OCI-LY7 (cell line): ENCODE measurements at regions not wholly inside any gene's neighbourhood (a gene's known extent, or its start where the extent isn't known, plus 50 kb on each side); places are given as distances from the start of the nearest gene placed in this dataset.

Source experiments
- BruUV-seq: library from RNA; stranded (reverse); fragments of 400-500 nt; replicated peaks from 2 replicates; lab custom pipeline; 2021; lab: Mats Ljungman, UMichigan
- CTCF ChIA-PET: fragments of 300-600 bp; sonication (Branson Sonifier 250); formaldehyde crosslinking; loops from one replicate; lab custom pipeline; 2022; ENCODE audit warnings: antibody characterized with exemption; ENCODE audit not compliant: unreplicated experiment; lab: Charles Lee
- POLR2A ChIA-PET: fragments of 300-600 bp; sonication (Branson Sonifier 250); formaldehyde crosslinking; loops from one replicate; lab custom pipeline; 2022; ENCODE audit warnings: antibody characterized with exemption; lab: Charles Lee
- DNase-seq: peaks from one replicate; pipeline ENCODE4 v3.0.0-alpha.2; 2015; ENCODE audit warnings: low spot score
- H2AFZ ChIP-seq: fragments of 200-600 bp; sonication (generic), shearing (Covaris generic); 2 replicates; pipeline ENCODE4 v1.6.1; 2014; ENCODE audit warnings: mild to moderate bottlenecking, antibody characterized with exemption, low read length, moderate library complexity
- H3K27ac ChIP-seq: fragments of 200-600 bp; sonication (generic); 2 replicates; pipeline ENCODE4 v1.5.1; 2014; ENCODE audit warnings: mixed run types, low read depth, mild to moderate bottlenecking, moderate library complexity, low read length, inconsistent platforms; ENCODE audit not compliant: poor library complexity, severe bottlenecking
- H3K36me3 ChIP-seq: fragments of 200-600 bp; sonication (generic); 2 replicates; pipeline ENCODE4 v1.6.1; 2014; ENCODE audit warnings: mild to moderate bottlenecking, antibody characterized with exemption, low read length, moderate library complexity, mixed read lengths; ENCODE audit not compliant: insufficient read depth
- H3K4me1 ChIP-seq: fragments of 200-600 bp; sonication (generic); 2 replicates; pipeline ENCODE4 v1.5.1; 2014; ENCODE audit warnings: mild to moderate bottlenecking, low read length; ENCODE audit not compliant: insufficient read depth, poor library complexity, severe bottlenecking
- H3K4me2 ChIP-seq: fragments of 200-600 bp; sonication (generic); 2 replicates; pipeline ENCODE4 v1.6.1; 2014; ENCODE audit warnings: mild to moderate bottlenecking, low read length
- H3K4me3 ChIP-seq: fragments of 200-600 bp; sonication (generic); 2 replicates; pipeline ENCODE4 v1.5.1; 2014; ENCODE audit warnings: mild to moderate bottlenecking, low read depth, low read length; ENCODE audit not compliant: poor library complexity, severe bottlenecking
- H3K79me2 ChIP-seq: fragments of 200-600 bp; sonication (generic); 2 replicates; pipeline ENCODE4 v1.6.1; 2016; ENCODE audit warnings: low read depth, mild to moderate bottlenecking, low read length, moderate library complexity, mixed read lengths; ENCODE audit not compliant: insufficient read depth
- H3K9me2 ChIP-seq: fragments of 200-600 bp; sonication (generic); 2 replicates; pipeline ENCODE4 v1.6.1; 2016; ENCODE audit warnings: mild to moderate bottlenecking, low read length, mixed read lengths; ENCODE audit not compliant: insufficient read depth
- H3K9me3 ChIP-seq: fragments of 200-600 bp; sonication (generic); 2 replicates; pipeline ENCODE4 v1.6.1; 2014; ENCODE audit warnings: mild to moderate bottlenecking, mixed run types, low read length, mixed read lengths
- H4K20me1 ChIP-seq: fragments of 200-600 bp; sonication (generic); 2 replicates; pipeline ENCODE4 v1.6.1; 2014; ENCODE audit warnings: mild to moderate bottlenecking, antibody characterized with exemption, low read length, moderate library complexity, mixed read lengths; ENCODE audit not compliant: insufficient read depth
- CTCF ChIP-seq: fragments of 200-600 bp; sonication (generic); conservative IDR thresholded peaks from 2 replicates; pipeline ENCODE4 v1.5.1; 2014; ENCODE audit warnings: mild to moderate bottlenecking, antibody characterized with exemption, low read length, moderate library complexity, mixed read lengths
- EZH2phosphoT487 ChIP-seq: fragments of 200-600 bp; sonication (generic); IDR thresholded peaks from 2 replicates; pipeline ENCODE4 v1.6.1; 2018; ENCODE audit warnings: low read depth, borderline replicate concordance, mild to moderate bottlenecking, mixed run types, antibody characterized with exemption, low read length, moderate library complexity, mixed read lengths
- intact Hi-C: fragments of 100-400 bp; cut with micrococcal nuclease; formaldehyde crosslinking; loops from one replicate; pipeline ENCODE4 v1.10.0; 2022; ENCODE audit not compliant: unreplicated experiment

GRCh38 chr14:39621223-39621622 is 189.0 kb upstream of the FBXO33 start:
- H3K36me3 ChIP-seq, result no peaks in the 10 kb centered on the region
- ChIA-PET POLR2A (no interaction called here), CTCF (no interaction called here)
- no peak overlapping the region for H3K4me2 ChIP-seq
- H3K9me3 ChIP-seq, result no peaks in the 10 kb centered on the region
- no peak for DNase-seq
- no peaks in the 10 kb centered on the region for H3K4me1 ChIP-seq
- no peaks in the 10 kb centered on the region for H4K20me1 ChIP-seq
- no peak overlapping the region for H3K4me3 ChIP-seq
- H3K9me2 ChIP-seq, result no peaks in the 10 kb centered on the region
- TF ChIP-seq EZH2phosphoT487 (no peak), CTCF (no peak)
- no TSS peak for BruUV-seq
- intact Hi-C loops, result no loop called here
- no peaks in the 10 kb centered on the region for H3K79me2 ChIP-seq
- H2AFZ ChIP-seq, result no peak overlapping the region
- H3K27ac ChIP-seq, result no peak overlapping the region

GRCh38 chr14:39617537-39617936 is 185.3 kb upstream of the FBXO33 start:
- Histone ChIP-seq H3K36me3 (no peaks in the 10 kb centered on the region), H3K79me2 (no peaks in the 10 kb centered on the region), H3K4me1 (no peaks in the 10 kb centered on the region), H3K27ac (no peak overlapping the region), H4K20me1 (no peaks in the 10 kb centered on the region), H3K9me3 (no peaks in the 10 kb centered on the region), H3K4me2 (no peak overlapping the region), H3K4me3 (no peak overlapping the region), H3K9me2 (no peaks in the 10 kb centered on the region), H2AFZ (no peak overlapping the region)
- intact Hi-C loops, result no loop called here
- BruUV-seq, result no TSS peak
- no peak for DNase-seq
- TF ChIP-seq CTCF (no peak), EZH2phosphoT487 (no peak)
- ChIA-PET CTCF (no interaction called here), POLR2A (no interaction called here)

- CTCF ChIA-PET, result no interaction called here
- BruUV-seq, result no TSS peak
- H3K4me2 ChIP-seq, result no peak overlapping the region
Measured at GRCh38 chr14:39615352-39615751, 183.1 kb upstream of the FBXO33 start.

More at GRCh38 chr14:39615352-39615751, 183.1 kb upstream of the FBXO33 start:
- Histone ChIP-seq H3K4me3 (no peak overlapping the region), H3K79me2 (no peaks in the 10 kb centered on the region), H3K9me3 (no peaks in the 10 kb centered on the region), H3K36me3 (no peaks in the 10 kb centered on the region), H3K27ac (no peak overlapping the region), H3K4me1 (no peaks in the 10 kb centered on the region), H3K9me2 (no peaks in the 10 kb centered on the region), H2AFZ (no peak overlapping the region), H4K20me1 (no peaks in the 10 kb centered on the region)
- POLR2A ChIA-PET, result no interaction called here
- no peak for DNase-seq
- TF ChIP-seq CTCF, result no peak
- TF ChIP-seq EZH2phosphoT487, result no peak
- intact Hi-C loops, result no loop called here
